Stimulated activated CD4-positive, alpha-beta T cell treated with anti-CD3 and anti-CD28 coated beads, TNF-alpha, amount 100 ng/mL, for 24 hours (primary cell): ENCODE measurements at regions not wholly inside any gene's neighbourhood (a gene's known extent, or its start where the extent isn't known, plus 50 kb on each side); places are given as distances from the start of the nearest gene placed in this dataset.
"Not testable (repeated sequence)": the region's sequence is repeated elsewhere in the genome, so short reads cannot be mapped to it uniquely, and the experiment has no call there.

Experiments used
- DNase-seq, 3 experiments: peaks; one replicate each; pipeline ENCODE4 v3.0.0-alpha.2; 2020; ENCODE audit warnings: low read depth in 3 of 3

DNA sequence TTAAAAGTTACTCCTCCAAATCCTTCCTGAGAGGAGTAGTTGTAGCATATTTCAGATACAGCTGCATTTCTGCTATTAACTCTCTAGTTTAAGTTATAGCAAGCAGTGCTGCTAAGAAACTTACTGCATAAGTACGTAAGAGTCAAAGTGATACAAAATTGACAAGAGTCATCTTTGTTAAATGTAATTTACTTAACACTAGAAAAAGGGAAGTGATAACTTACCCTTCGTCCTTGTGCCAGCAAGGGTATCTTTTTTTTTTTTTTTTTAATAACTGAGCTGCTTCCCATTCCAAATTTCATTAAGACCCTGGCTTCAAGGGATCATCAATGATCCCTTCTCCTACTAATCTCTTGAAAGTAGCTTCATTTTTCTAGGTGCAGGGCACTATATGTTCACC lies 493.0 kb downstream of the PLCL1 start:
- no peak for DNase-seq

DNA sequence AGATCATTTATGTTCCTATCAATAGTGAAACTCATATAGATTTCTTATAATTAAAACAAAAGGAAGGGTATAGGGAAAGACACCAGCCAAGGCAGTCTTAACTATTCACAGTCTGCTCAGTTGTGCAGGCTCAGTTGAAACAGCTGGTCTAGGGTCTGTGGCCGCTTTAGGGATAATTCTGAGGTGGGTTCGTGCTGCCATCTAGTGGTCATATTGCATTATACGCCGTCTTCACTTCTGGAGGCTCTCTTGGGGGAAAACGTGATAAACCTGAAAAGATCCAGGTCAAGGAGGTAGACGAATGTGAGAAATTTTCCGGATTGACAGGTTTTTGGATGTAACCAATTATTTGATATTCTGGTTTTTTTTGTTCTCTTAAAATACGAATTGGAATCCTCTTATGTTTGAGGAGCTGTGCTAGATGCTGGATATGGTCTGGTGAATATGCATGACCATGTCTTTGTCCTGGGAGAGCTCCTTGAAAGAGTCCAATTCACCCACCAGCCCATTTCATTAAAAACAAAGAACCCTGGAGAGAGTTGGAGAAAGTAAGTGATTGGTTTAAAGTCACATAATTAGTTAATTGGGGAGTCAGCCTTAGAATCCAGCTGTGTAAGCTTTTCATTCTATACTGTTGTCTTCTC lies 492.4 kb downstream of the PLCL1 start:
- DNase-seq: peak; percentile 16 to 45 (median 36)

DNA sequence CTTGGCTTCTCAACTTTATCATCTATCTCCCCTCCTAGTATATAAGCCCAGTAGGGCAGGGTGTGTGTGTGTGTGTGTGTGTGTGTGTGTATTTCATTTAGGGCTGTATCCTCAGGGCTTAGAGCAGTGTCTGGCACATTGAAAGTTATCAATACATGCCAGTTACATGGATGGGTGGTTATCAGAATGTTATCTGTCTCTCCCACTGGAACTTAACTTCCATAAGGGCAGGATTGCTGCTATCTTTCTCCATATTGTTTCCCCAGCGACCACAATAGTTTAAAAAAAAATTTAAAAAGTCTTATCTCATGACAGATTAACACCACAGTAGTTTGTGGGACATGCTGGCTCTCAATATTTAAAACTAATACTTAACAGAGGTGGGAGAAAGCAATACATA lies 488.9 kb downstream of the PLCL1 start:
- DNase-seq: no peak

DNA sequence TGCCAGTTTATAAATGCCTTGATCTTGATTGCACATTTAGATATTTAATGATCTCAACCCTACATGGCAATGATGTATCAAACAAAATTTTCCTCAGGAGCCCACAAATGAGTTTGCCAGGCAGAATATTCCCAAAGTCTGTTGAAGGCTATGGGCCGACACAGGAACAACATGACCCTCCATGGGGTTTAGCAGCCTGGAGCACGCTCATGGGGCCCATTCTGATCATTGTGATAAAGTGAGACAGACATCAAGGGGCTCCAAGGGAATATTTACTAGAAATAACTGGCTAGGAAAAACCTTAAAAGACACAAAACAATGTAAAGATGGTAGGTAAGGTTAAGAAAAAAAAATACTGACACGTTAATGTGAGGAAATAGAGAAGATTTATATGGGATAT lies 485.4 kb downstream of the PLCL1 start:
- no peak for DNase-seq

DNA sequence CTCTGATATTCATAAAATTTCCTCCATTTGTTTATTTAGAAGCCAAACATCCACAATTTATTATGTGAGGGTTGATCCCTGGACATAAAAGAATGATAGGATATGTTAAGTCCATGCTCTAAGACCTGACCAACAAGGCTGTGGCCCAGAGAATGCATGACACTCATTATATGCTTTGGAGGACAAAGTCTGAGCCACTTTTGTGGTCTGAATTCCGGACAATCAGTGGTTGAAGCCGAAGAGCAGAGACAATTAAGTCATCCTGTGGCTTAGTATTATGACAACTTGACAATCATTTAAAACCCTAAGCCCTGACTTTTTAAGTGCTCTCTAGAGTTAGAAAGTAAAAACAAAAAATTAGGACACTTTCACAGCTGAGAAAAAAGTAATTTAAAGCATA lies 483.3 kb downstream of the PLCL1 start:
- no peak for DNase-seq

DNA sequence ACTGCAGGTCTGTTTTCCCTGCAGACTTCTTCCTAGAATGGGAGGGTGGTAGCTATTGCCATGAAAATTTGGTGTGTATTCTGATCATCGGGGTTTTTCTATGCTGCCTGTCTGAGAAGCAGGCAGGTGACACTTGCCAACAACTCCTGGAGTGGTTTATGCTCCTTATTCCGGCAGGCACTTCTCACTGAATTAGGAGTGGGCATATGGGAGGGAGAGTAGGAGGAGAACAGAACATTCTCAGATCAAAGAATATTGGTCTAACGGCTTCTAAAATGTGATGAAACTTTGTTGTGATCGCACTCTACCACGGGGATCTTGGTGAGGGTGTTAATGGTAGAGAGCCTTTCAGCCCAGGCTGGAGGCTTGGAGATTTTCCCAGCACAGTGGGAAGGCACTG lies 480.8 kb downstream of the PLCL1 start:
- no peak for DNase-seq

DNA sequence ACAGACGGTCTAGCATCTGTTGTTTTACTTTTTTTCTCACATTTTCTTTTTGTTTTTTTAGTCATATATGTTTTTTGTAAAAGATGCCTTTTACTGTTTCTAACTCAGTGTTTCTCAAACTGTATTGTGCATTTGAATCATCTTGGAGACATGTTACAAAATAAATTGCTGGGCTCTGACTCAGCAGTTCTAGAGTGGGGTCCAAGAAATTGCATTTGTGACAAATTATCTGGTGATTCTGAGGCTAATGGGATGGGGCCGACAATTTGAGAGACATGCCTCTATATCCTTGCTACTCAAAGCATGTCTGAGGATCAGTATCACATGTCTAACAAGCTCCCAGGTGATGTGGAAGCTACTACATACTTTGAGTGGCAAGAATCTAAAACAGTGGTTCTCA lies 478.8 kb downstream of the PLCL1 start:
- DNase-seq: no peak

DNA sequence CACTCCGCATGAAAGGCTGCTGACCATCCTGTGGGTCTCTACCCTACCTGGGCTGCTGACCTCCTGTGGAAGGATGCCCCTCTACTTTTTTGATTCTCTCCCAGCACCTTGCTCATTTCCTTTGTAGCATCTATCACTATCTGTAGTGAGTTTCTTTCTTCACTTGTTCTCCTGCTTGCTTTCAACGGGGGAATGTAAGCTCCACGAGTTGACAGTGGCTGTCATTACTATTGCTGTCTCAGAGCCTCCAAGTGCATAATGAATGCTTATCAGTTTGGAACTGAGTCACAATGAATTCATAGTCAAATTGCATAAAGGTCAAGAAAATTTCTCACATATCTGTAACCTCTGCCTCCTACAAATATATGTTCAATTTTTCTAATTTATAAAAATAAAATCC lies 477.7 kb downstream of the PLCL1 start:
- no peak for DNase-seq

DNA sequence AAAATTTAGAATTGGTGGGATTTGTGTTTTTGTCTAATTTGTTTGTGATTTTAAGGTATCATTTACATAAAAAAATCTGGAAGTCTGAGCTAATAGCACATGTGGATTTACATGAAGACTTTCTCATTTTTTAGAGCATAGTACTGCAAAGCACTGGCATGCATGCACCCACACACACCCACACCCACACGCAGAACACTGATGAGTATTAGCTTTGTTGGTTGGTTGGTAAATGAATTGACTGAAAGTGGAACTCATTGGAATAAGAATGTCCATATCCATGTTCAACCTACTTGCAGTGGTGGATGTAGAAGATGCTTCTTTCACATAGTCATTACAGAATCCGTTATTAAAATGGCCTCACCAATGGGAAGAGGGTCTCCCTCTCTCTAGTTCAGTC lies 475.8 kb downstream of the PLCL1 start:
- no peak for DNase-seq

DNA sequence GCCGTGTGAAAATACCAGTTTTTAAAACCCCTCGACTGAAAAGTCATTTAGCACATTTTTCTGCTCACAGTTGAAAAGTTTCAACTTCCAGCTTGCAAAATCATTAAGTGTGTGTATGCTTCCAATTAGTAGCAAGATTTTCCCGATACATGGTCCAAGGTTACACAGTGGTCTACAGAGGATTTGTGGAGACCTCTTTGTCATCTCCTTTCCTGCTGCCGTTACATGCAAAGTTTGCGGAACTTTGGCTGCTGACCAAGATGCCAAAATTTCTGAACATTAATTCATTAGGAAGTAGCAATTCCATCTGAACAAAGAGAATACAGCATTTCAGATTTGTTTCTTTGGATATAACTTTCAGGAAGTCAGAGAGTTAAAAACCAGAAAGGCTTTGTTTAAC lies 474.6 kb downstream of the PLCL1 start:
- no peak for DNase-seq

DNA sequence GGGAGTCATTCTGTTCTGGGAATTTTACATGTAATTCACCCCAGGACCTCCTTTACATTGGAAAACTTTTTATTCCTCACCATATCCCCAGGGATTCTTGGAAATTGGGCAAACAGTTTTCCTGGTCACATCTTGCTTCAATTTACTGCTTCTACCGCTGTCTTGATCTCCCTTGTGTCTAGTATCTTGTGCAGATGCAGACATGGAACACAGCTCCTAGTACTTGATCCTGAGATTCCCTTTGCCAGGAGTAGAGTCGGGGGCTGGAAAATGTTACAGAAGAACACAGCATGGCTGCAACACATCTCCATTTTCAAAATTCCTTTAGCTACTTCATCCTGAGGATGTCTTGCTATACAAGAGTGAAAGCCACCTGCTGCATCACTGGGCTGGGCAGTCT lies 472.8 kb downstream of the PLCL1 start:
- no peak for DNase-seq

DNA sequence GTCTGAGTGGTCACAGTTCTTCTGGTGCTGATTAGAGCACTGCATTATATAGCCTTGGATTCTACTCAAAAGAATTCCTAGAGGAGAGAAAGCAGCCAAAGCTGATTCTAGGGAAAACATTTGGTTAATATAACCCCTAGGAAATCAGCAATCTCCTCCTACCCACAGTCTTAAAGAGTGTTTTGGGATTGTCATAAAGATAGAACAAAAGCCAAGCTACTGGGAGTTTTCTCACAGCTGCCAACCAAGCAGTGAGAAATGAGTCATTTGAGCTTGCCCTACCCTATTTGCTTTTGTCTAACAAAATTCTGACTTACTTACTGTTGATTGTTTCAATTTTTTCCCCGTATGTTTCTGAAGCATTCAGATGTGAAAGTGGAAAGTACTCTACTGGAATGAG lies 469.3 kb downstream of the PLCL1 start:
- no peak for DNase-seq

DNA sequence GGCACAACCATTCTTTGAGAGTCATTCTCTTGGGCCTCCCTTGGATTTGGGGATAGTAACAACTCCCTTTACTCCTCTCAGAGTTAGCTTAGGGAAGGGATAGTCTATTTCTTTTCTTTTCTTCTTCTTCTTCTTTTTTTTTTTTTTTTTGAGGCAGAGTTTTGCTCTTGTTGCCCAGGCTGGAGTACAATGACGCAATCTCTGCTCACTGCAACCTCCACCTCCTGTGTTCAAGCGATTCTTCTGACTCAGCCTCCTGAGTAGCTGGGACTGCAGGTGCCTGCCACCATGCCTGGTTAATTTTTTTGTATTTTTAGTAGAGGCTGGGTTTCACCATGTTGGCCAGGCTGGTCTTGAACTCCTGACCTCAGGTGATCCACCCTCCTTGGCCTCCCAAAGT lies 465.8 kb downstream of the PLCL1 start:
- not testable (repeated sequence) for DNase-seq

DNA sequence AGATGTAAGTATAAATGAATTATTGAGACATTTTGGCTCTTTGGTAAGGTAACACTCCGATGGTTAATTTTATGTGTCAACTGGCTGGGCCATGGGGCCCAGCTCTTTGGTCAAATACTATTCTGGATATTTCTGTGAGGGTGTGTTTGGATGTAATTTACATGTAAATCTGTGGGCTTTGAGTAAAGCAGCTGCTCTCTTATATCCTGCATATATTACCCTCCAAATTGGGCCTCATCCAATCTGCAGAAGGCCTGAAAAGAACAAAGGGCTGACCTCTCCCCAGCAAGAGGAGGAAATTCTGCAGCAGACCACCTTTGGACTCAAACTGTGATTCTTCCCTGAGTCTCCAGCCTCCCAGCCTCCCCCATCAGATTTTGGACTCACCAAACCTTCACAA lies 464.1 kb downstream of the PLCL1 start:
- DNase-seq: no peak

DNA sequence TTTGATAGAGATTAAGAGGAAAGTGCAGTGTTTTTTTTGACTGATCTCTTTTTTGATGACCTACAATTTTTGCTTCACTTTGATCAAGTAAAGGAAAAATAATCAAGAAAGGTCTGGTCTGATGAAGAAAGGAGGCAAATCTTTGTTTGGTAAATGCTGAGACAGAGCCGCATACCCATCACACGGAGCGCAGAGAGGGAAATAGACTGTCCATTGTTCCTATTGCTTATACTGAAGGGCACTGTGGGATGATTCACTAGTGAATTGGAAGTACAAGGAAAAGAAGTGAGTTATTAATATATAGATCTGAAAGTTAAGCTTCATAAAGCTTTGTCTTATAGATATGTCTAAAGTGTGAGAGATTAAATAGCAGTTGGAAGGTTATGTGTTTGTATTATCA lies 455.1 kb downstream of the PLCL1 start:
- no peak for DNase-seq

DNA sequence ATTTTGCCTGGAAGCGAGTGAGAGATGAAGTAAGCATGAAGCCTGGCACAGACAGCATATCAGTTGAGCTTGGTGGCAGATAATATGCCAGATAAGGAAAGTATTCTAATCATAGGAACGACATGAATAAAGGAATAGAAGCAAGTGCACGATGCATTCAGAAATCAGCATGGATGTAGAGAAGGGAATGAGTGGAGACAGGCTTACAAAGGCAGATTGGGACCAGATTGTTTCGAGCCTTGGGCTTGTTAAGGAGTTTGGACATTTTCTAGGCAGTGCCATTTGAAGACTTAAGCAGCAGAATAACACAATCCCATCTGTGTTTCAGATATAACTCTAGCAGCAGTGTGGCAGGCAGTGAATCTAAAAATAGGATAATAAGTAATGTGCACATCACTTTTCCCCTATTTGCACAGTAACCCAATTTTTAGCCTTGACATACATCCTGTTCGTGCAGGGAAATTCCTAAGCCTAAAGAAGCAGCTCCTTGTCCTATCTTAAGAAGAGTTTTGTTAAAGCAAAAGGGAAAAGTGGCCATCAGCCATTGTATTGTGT lies 450.2 kb downstream of the PLCL1 start:
- no peak for DNase-seq

DNA sequence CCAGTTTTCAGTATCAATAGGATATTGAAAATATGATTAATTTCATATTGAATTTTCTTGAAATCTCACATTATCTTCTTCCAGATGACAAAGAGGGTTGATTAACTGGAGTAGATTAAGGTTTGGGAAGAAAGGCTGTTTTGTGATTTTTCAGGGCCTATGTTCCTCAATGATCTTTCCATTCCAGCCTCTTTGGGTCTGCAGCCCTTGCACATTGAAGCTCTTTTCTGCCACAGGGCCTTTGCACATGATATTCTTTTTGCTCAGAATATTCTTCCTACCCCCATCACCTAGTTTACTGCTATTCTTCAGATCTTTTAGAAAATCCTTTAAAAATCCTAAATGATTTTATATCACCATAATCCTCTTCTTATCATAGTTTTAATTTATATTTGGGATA lies 449.6 kb downstream of the PLCL1 start:
- no peak for DNase-seq

DNA sequence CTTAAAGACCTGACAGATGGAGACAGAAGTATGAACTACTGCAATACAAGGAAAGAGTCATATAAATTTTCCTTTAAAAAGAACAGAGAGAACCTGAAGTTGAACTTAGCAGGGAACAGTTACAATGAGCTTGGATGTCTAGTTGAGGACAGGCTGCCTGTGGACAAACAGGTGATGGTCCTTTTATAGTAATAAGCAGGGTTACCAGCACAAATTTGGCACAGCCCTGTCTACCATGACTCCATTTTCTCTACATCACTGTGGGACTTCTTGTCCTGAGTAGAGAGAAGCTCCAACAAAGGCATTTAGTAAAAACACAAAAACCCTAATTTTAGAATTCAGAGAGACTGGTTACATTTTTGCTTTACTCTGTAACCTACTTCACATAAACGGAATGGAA lies 448.1 kb downstream of the PLCL1 start:
- DNase-seq: no peak

DNA sequence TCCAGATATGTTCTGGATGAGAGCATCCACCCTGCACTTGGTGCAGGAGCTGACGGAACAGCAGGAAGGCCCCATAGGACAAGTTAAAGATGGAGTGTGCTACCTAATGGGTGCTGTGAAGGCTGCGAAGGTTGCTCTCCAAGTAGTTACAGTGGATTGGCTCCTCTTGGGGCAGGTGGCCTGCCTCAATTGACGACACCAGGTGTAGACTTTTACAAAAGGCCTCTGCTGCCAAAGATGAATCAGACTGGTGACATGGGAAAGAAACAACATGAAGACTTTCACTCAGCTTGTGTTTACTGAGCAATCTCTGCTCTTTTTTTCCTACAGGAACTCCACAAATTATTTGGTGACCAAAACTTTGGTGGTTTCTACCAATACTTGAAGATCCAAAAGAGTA lies 437.7 kb downstream of the PLCL1 start:
- no peak for DNase-seq

DNA sequence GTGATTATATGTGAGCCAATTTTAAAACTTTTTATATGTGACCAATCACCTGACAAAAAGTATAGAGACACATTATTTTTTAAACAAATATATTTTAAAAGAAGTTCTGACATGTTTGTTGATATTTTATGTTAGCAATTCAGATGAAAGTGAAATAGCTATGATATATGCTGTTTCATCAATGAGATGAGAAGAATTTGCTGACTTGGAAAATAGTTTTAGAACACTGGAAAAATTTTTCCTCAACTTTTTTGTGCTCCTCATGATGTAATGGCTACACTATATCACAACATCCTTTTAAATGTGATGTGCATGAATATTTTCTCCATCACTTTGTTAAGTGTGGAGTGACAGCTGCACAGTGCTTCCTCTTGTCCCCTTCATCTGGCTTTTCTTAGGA lies 434.0 kb downstream of the PLCL1 start:
- no peak for DNase-seq

DNA sequence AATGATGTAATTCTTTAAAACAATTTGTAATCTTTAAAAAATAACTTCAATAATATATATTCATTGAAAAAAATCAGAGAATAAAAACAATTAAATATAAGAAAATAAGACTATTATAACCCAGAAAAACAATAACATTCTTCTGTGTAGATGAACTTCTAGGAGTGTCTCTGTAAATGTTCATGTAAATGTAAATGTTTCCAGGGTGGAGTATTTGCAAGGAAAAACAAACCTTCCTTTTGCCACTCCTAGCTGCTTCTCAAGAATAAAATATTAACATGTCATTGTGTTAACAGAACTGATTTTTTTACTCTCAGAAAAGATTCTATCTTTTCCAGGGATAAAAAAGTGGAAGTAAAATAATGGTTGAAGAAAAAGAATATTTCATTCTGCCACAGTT lies 431.9 kb downstream of the PLCL1 start:
- DNase-seq: no peak

DNA sequence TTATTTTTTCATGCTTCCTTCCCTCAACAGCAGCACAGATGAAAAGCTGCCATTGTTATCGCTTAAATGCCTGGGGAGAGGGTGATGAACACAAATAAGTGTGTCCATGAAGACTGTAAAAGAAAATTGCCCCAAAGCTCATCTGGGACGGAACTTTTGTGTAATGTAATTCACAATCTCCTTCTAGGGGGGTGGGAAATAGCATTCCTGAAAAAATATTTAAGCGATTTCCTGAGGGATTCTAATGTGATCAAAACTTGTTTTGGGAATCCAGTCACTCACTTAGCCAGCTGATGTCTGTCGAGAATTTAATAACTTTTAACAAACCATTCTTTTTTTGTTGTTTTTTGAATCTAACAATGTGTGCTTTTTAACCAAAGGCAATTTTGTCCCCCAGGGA lies 427.9 kb downstream of the PLCL1 start:
- DNase-seq: no peak

DNA sequence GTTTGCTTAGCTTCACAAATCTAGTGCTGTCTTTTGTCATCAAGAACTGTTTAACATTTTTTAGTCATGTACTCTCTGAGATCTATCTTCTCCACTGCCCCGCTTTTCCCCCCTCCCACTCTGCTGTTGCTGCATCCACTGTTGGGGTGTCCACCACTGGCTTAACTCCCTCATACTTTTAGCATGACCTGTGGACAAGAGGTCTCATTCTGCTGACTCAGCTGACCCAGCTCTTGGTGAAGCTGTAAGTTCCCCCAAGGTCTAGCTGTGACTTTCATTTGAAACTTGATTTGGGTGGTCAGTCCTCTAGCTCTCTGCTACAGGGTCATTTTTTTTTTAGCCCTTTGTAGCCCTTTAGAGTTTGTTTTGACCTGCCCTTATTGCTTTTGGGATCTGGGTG lies 427.2 kb downstream of the PLCL1 start:
- DNase-seq: no peak
